ENCODE measurements at regions not wholly inside any gene's neighbourhood (a gene's known extent, or its start where the extent isn't known, plus 50 kb on each side); places are given as distances from the start of the nearest gene placed in this dataset.

DNA sequence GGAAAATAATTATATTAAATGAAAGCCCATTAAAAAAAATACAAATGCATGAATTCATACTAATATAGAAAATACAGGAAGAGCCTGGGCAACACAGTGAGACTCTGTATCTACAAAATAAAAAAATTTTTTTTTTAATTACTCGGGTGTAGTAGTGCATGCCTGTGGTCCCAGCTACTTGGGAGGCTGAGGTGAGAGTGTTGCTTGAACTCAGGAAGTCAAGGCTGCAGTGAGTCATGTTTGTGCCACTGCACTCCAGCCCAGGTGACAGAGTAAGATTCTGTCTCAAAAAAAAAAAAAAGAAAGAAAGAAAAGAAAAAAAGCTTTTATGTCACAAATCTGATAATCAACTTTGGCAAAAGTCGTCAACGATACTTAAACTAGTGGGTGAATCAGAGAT, 80.6 kb upstream of the PLEKHA5 start:
- H3K4me1 Mint-ChIP-seq (ENCODE audit: low read depth) = no peaks in the 10 kb centered on the region
- intact Hi-C loops (cut with DNase I, micrococcal nuclease) = loop anchor here in 1 of 2 experiments (10.0 kb wide), 1 partner anchor 56 kb away; no protein-coding TSS in a partner anchor
- DNase-seq (peak in 2 of 14 experiments; percentile 5 to 16), ATAC-seq (ENCODE audit: poor library complexity) (no peak)
- Histone ChIP-seq H3K4me1 (ENCODE audit: insufficient read depth, low read length) (no peaks in the 10 kb centered on the region), H3K9me3 (ENCODE audit: control insufficient read depth in 1 of 2, insufficient read depth in 1 of 2, low read length in 2 of 2) (no peaks in the 10 kb centered on the region), H3K36me3 (ENCODE audit: insufficient read depth, low read length) (no peaks in the 10 kb centered on the region), H3K27ac (ENCODE audit: low read depth in 1 of 2, low read length in 2 of 2) (no peak overlapping the region), H3K4me3 (ENCODE audit: low read length) (no peak overlapping the region), H3K27me3 (ENCODE audit: control insufficient read depth in 1 of 2, insufficient read depth in 2 of 2, low read length in 2 of 2) (peaks cover 0 to 4% of the 10 kb centered on the region in 2 experiments)
- POLR2A ChIA-PET = no interaction called here
- no peaks in the 10 kb centered on the region for H3K9me3 Mint-ChIP-seq
- peaks cover 9% of the 10 kb centered on the region for H3K27me3 Mint-ChIP-seq
- CTCF ChIA-PET = no interaction called here
- no peak overlapping the region for H3K27ac Mint-ChIP-seq
- no peak overlapping the region for H3K4me3 Mint-ChIP-seq
- no peaks in the 10 kb centered on the region for H3K36me3 Mint-ChIP-seq (ENCODE audit: low read depth)
- TF ChIP-seq, protein P1, sequence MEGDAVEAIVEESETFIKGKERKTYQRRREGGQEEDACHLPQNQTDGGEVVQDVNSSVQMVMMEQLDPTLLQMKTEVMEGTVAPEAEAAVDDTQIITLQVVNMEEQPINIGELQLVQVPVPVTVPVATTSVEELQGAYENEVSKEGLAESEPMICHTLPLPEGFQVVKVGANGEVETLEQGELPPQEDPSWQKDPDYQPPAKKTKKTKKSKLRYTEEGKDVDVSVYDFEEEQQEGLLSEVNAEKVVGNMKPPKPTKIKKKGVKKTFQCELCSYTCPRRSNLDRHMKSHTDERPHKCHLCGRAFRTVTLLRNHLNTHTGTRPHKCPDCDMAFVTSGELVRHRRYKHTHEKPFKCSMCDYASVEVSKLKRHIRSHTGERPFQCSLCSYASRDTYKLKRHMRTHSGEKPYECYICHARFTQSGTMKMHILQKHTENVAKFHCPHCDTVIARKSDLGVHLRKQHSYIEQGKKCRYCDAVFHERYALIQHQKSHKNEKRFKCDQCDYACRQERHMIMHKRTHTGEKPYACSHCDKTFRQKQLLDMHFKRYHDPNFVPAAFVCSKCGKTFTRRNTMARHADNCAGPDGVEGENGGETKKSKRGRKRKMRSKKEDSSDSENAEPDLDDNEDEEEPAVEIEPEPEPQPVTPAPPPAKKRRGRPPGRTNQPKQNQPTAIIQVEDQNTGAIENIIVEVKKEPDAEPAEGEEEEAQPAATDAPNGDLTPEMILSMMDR (IDR thresholded peaks at IDR 0.05) = no peak

DNA sequence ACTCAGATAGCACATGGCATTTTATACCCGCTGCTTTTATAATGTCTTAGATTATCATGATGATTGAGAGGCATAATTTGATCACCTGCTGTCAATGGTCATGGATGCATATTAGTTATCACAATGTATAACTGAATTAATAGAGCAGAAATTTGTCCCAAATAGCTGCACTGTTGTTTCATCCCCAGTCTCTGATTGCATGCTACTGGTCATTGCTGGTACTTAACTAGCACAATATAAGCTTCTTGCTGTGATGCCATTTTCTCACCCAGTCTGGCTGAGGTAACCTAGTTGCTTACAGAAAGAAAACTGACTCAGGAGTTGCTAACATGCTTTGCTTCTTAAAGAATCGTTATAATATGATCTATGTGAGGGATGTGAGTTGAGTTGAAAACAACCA, 76.8 kb upstream of the PLEKHA5 start:
- intact Hi-C loops (cut with DNase I, micrococcal nuclease) = no loop called here
- Histone ChIP-seq H3K36me3 (ENCODE audit: insufficient read depth, low read length) (no peaks in the 10 kb centered on the region), H3K27ac (ENCODE audit: low read depth in 1 of 2, low read length in 2 of 2) (no peak overlapping the region), H3K27me3 (ENCODE audit: control insufficient read depth in 1 of 2, insufficient read depth in 2 of 2, low read length in 2 of 2) (peaks cover 2 to 4% of the 10 kb centered on the region in 2 experiments), H3K4me1 (ENCODE audit: insufficient read depth, low read length) (no peaks in the 10 kb centered on the region), H3K4me3 (ENCODE audit: low read length) (no peak overlapping the region), H3K9me3 (ENCODE audit: control insufficient read depth in 1 of 2, insufficient read depth in 1 of 2, low read length in 2 of 2) (no peaks in the 10 kb centered on the region)
- POLR2A ChIA-PET = no interaction called here
- H3K27ac Mint-ChIP-seq = no peak overlapping the region
- DNase-seq (no peak), ATAC-seq (ENCODE audit: poor library complexity) (no peak)
- TF ChIP-seq, protein P1 (IDR thresholded peaks at IDR 0.05) = no peak
- no peak overlapping the region for H3K4me3 Mint-ChIP-seq
- H3K27me3 Mint-ChIP-seq = peaks cover 15% of the 10 kb centered on the region
- H3K9me3 Mint-ChIP-seq = no peaks in the 10 kb centered on the region
- CTCF ChIA-PET = no interaction called here
- H3K4me1 Mint-ChIP-seq (ENCODE audit: low read depth) = no peaks in the 10 kb centered on the region
- no peaks in the 10 kb centered on the region for H3K36me3 Mint-ChIP-seq (ENCODE audit: low read depth)

DNA sequence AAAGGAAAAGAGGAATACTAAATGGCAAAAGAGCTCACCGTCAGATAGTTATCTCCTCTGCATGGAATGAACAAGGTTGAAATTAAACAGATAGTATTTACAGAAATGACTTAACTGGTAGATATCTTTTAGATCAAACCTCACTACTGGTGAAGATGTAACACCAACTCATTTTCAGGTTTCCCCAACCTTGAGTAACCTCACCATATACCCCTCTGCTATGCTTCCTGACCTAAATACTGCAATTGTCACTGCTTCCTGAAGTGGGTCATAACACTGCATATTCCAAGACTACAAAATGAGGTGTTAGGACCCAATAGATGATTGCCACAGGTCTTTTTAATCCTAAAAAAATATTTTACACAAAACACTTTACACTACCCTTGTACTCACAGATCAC, 76.3 kb upstream of the PLEKHA5 start:
- H3K4me3 Mint-ChIP-seq = no peak overlapping the region

More for the DNA sequence above, 76.3 kb upstream of the PLEKHA5 start:
- Mint-ChIP-seq H3K27ac (no peak overlapping the region), H3K36me3 (ENCODE audit: low read depth) (no peaks in the 10 kb centered on the region), H3K27me3 (peaks cover 15% of the 10 kb centered on the region), H3K4me1 (ENCODE audit: low read depth) (no peaks in the 10 kb centered on the region), H3K9me3 (no peaks in the 10 kb centered on the region)
- Histone ChIP-seq H3K9me3 (ENCODE audit: control insufficient read depth in 1 of 2, insufficient read depth in 1 of 2, low read length in 2 of 2) (no peaks in the 10 kb centered on the region), H3K27me3 (ENCODE audit: control insufficient read depth in 1 of 2, insufficient read depth in 2 of 2, low read length in 2 of 2) (peaks cover 4 to 5% of the 10 kb centered on the region in 2 experiments), H3K4me3 (ENCODE audit: low read length) (no peak overlapping the region), H3K4me1 (ENCODE audit: insufficient read depth, low read length) (no peaks in the 10 kb centered on the region), H3K27ac (ENCODE audit: low read depth in 1 of 2, low read length in 2 of 2) (no peak overlapping the region), H3K36me3 (ENCODE audit: insufficient read depth, low read length) (no peaks in the 10 kb centered on the region)
- CTCF ChIA-PET = no interaction called here
- DNase-seq = peak in 1 of 14 experiments; percentile 1
- ATAC-seq (ENCODE audit: poor library complexity) = no peak
- POLR2A ChIA-PET = no interaction called here
- TF ChIP-seq, protein P1 (IDR thresholded peaks at IDR 0.05) = no peak
- intact Hi-C loops (cut with DNase I, micrococcal nuclease) = no loop called here
